Testis (tissue), 2 donors: ENCODE measurements at regions not wholly inside any gene's neighbourhood (a gene's known extent, or its start where the extent isn't known, plus 50 kb on each side); places are given as distances from the start of the nearest gene placed in this dataset.

Source experiments
- CTCF ChIP-seq, 3 experiments: fragments of 450-650 bp in 2 of 3; fragments of 200-600 bp in 1 of 3; sonication (generic) in 1 of 3; IDR thresholded peaks; one replicate each; pipeline ENCODE4 v1.5.1; 2016 to 2019; ENCODE audit warnings: antibody characterized with exemption in 3 of 3, mild to moderate bottlenecking in 2 of 3, moderate library complexity in 1 of 3
- POLR2A ChIP-seq: fragments of 450-650 bp; IDR thresholded peaks from one replicate; pipeline ENCODE4 v1.6.1; 2017; ENCODE audit warnings: antibody characterized with exemption, mild to moderate bottlenecking, moderate library complexity

GRCh38 chr18:34281290-34281689, 56.6 kb upstream of the NOL4 start:
- TF ChIP-seq CTCF (IDR thresholded peaks at IDR 0.05) = no peak
- no peak for TF ChIP-seq POLR2A
